ENCODE measurements at regions not wholly inside any gene's neighbourhood (a gene's known extent, or its start where the extent isn't known, plus 50 kb on each side); places are given as distances from the start of the nearest gene placed in this dataset.

- H3K4me1 ChIP-seq (ENCODE audit: control insufficient read depth, insufficient read depth, low read length), result peaks cover 3% of the 10 kb centered on the region; the same call in 1 of the 2 replicates
- no peak overlapping the region for H3K9ac ChIP-seq (ENCODE audit: low read length)
- H3K9me3 ChIP-seq (ENCODE audit: control insufficient read depth, insufficient read depth, low read depth, low read length), result no peaks in the 10 kb centered on the region
- H3K36me3 ChIP-seq (ENCODE audit: control insufficient read depth, insufficient read depth, low read length), result no peaks in the 10 kb centered on the region
- H3K27me3 ChIP-seq (ENCODE audit: control insufficient read depth, insufficient read depth, low read length), result no peaks in the 10 kb centered on the region
- no peak overlapping the region for H3K4me3 ChIP-seq (ENCODE audit: low read depth, low read length)
- no peak overlapping the region for H3K27ac ChIP-seq (ENCODE audit: low read depth, low read length)
Observed at GRCh38 chr4:43525646-43526045, 633.1 kb downstream of the GRXCR1 start.

GRCh38 chr4:43547561-43547960, 655.0 kb downstream of the GRXCR1 start:
- no peaks in the 10 kb centered on the region for H3K27me3 ChIP-seq (ENCODE audit: control insufficient read depth, insufficient read depth, low read length)
- H3K36me3 ChIP-seq (ENCODE audit: control insufficient read depth, insufficient read depth, low read length), result no peaks in the 10 kb centered on the region
- no peak overlapping the region for H3K9ac ChIP-seq (ENCODE audit: low read length)
- peaks cover 16% of the 10 kb centered on the region for H3K9me3 ChIP-seq (ENCODE audit: control insufficient read depth, insufficient read depth, low read depth, low read length)
- no peak overlapping the region for H3K4me3 ChIP-seq (ENCODE audit: low read depth, low read length)
- no peak overlapping the region for H3K27ac ChIP-seq (ENCODE audit: low read depth, low read length)
- no peaks in the 10 kb centered on the region for H3K4me1 ChIP-seq (ENCODE audit: control insufficient read depth, insufficient read depth, low read length)

GRCh38 chr4:43550981-43551627, 658.6 kb downstream of the GRXCR1 start:
- Histone ChIP-seq H3K4me3 (ENCODE audit: low read depth, low read length) (no peak overlapping the region), H3K27ac (ENCODE audit: low read depth, low read length) (no peak overlapping the region), H3K4me1 (ENCODE audit: control insufficient read depth, insufficient read depth, low read length) (no peaks in the 10 kb centered on the region), H3K27me3 (ENCODE audit: control insufficient read depth, insufficient read depth, low read length) (no peaks in the 10 kb centered on the region), H3K9ac (ENCODE audit: low read length) (no peak overlapping the region), H3K9me3 (ENCODE audit: control insufficient read depth, insufficient read depth, low read depth, low read length) (peaks cover 34% of the 10 kb centered on the region), H3K36me3 (ENCODE audit: control insufficient read depth, insufficient read depth, low read length) (no peaks in the 10 kb centered on the region)

- no peaks in the 10 kb centered on the region for H3K27me3 ChIP-seq (ENCODE audit: control insufficient read depth, insufficient read depth, low read length)
- no peak overlapping the region for H3K4me3 ChIP-seq (ENCODE audit: low read depth, low read length)
- no peak overlapping the region for H3K9ac ChIP-seq (ENCODE audit: low read length)
- H3K36me3 ChIP-seq (ENCODE audit: control insufficient read depth, insufficient read depth, low read length), result no peaks in the 10 kb centered on the region
- peaks cover 27% of the 10 kb centered on the region for H3K9me3 ChIP-seq (ENCODE audit: control insufficient read depth, insufficient read depth, low read depth, low read length)
- H3K4me1 ChIP-seq (ENCODE audit: control insufficient read depth, insufficient read depth, low read length), result no peaks in the 10 kb centered on the region
- no peak overlapping the region for H3K27ac ChIP-seq (ENCODE audit: low read depth, low read length)
Observed at GRCh38 chr4:43556262-43556661, 663.7 kb downstream of the GRXCR1 start.

- Histone ChIP-seq H3K4me1 (ENCODE audit: control insufficient read depth, insufficient read depth, low read length) (no peaks in the 10 kb centered on the region), H3K4me3 (ENCODE audit: low read depth, low read length) (no peak overlapping the region), H3K9me3 (ENCODE audit: control insufficient read depth, insufficient read depth, low read depth, low read length) (no peaks in the 10 kb centered on the region; the same call in 1 of the 2 replicates), H3K36me3 (ENCODE audit: control insufficient read depth, insufficient read depth, low read length) (no peaks in the 10 kb centered on the region), H3K9ac (ENCODE audit: low read length) (no peak overlapping the region), H3K27me3 (ENCODE audit: control insufficient read depth, insufficient read depth, low read length) (no peaks in the 10 kb centered on the region), H3K27ac (ENCODE audit: low read depth, low read length) (no peak overlapping the region)
Observed at GRCh38 chr4:43560047-43560446, 667.5 kb downstream of the GRXCR1 start.

- Histone ChIP-seq H3K9me3 (ENCODE audit: control insufficient read depth, insufficient read depth, low read depth, low read length) (no peaks in the 10 kb centered on the region; the same call in 1 of the 2 replicates), H3K27ac (ENCODE audit: low read depth, low read length) (no peak overlapping the region), H3K27me3 (ENCODE audit: control insufficient read depth, insufficient read depth, low read length) (no peaks in the 10 kb centered on the region), H3K4me3 (ENCODE audit: low read depth, low read length) (no peak overlapping the region), H3K4me1 (ENCODE audit: control insufficient read depth, insufficient read depth, low read length) (no peaks in the 10 kb centered on the region), H3K36me3 (ENCODE audit: control insufficient read depth, insufficient read depth, low read length) (no peaks in the 10 kb centered on the region), H3K9ac (ENCODE audit: low read length) (no peak overlapping the region)
Observed at GRCh38 chr4:43564107-43564506, 671.6 kb downstream of the GRXCR1 start.

GRCh38 chr4:43564591-43564990, 672.1 kb downstream of the GRXCR1 start:
- no peaks in the 10 kb centered on the region for H3K27me3 ChIP-seq (ENCODE audit: control insufficient read depth, insufficient read depth, low read length)
- no peak overlapping the region for H3K9ac ChIP-seq (ENCODE audit: low read length)
- H3K4me1 ChIP-seq (ENCODE audit: control insufficient read depth, insufficient read depth, low read length), result no peaks in the 10 kb centered on the region
- no peak overlapping the region for H3K4me3 ChIP-seq (ENCODE audit: low read depth, low read length)
- H3K36me3 ChIP-seq (ENCODE audit: control insufficient read depth, insufficient read depth, low read length), result no peaks in the 10 kb centered on the region
- H3K9me3 ChIP-seq (ENCODE audit: control insufficient read depth, insufficient read depth, low read depth, low read length), result no peaks in the 10 kb centered on the region
- H3K27ac ChIP-seq (ENCODE audit: low read depth, low read length), result no peak overlapping the region

GRCh38 chr4:43567644-43568043, 675.1 kb downstream of the GRXCR1 start:
- Histone ChIP-seq H3K9ac (ENCODE audit: low read length) (no peak overlapping the region), H3K9me3 (ENCODE audit: control insufficient read depth, insufficient read depth, low read depth, low read length) (no peaks in the 10 kb centered on the region), H3K4me1 (ENCODE audit: control insufficient read depth, insufficient read depth, low read length) (no peaks in the 10 kb centered on the region), H3K36me3 (ENCODE audit: control insufficient read depth, insufficient read depth, low read length) (no peaks in the 10 kb centered on the region), H3K27ac (ENCODE audit: low read depth, low read length) (no peak overlapping the region), H3K4me3 (ENCODE audit: low read depth, low read length) (no peak overlapping the region), H3K27me3 (ENCODE audit: control insufficient read depth, insufficient read depth, low read length) (no peaks in the 10 kb centered on the region)

GRCh38 chr4:43586813-43587212, 694.3 kb downstream of the GRXCR1 start:
- H3K4me1 ChIP-seq (ENCODE audit: control insufficient read depth, insufficient read depth, low read length), result no peaks in the 10 kb centered on the region
- H3K9me3 ChIP-seq (ENCODE audit: control insufficient read depth, insufficient read depth, low read depth, low read length), result no peaks in the 10 kb centered on the region
- no peak overlapping the region for H3K4me3 ChIP-seq (ENCODE audit: low read depth, low read length)
- no peak overlapping the region for H3K27ac ChIP-seq (ENCODE audit: low read depth, low read length)
- H3K9ac ChIP-seq (ENCODE audit: low read length), result no peak overlapping the region
- H3K27me3 ChIP-seq (ENCODE audit: control insufficient read depth, insufficient read depth, low read length), result no peaks in the 10 kb centered on the region
- no peaks in the 10 kb centered on the region for H3K36me3 ChIP-seq (ENCODE audit: control insufficient read depth, insufficient read depth, low read length)

GRCh38 chr4:43587758-43588157, 695.2 kb downstream of the GRXCR1 start:
- Histone ChIP-seq H3K9me3 (ENCODE audit: control insufficient read depth, insufficient read depth, low read depth, low read length) (no peaks in the 10 kb centered on the region), H3K36me3 (ENCODE audit: control insufficient read depth, insufficient read depth, low read length) (no peaks in the 10 kb centered on the region), H3K27ac (ENCODE audit: low read depth, low read length) (no peak overlapping the region), H3K4me1 (ENCODE audit: control insufficient read depth, insufficient read depth, low read length) (no peaks in the 10 kb centered on the region), H3K9ac (ENCODE audit: low read length) (no peak overlapping the region), H3K4me3 (ENCODE audit: low read depth, low read length) (no peak overlapping the region), H3K27me3 (ENCODE audit: control insufficient read depth, insufficient read depth, low read length) (no peaks in the 10 kb centered on the region)

- H3K4me1 ChIP-seq (ENCODE audit: control insufficient read depth, insufficient read depth, low read length), result no peaks in the 10 kb centered on the region
- H3K4me3 ChIP-seq (ENCODE audit: low read depth, low read length), result no peak overlapping the region
- no peaks in the 10 kb centered on the region for H3K36me3 ChIP-seq (ENCODE audit: control insufficient read depth, insufficient read depth, low read length)
- H3K9me3 ChIP-seq (ENCODE audit: control insufficient read depth, insufficient read depth, low read depth, low read length), result no peaks in the 10 kb centered on the region
- H3K27me3 ChIP-seq (ENCODE audit: control insufficient read depth, insufficient read depth, low read length), result no peaks in the 10 kb centered on the region
- no peak overlapping the region for H3K27ac ChIP-seq (ENCODE audit: low read depth, low read length)
- no peak overlapping the region for H3K9ac ChIP-seq (ENCODE audit: low read length)
Observed at GRCh38 chr4:43607400-43607799, 714.9 kb downstream of the GRXCR1 start.

Data from HUES6 (cell line).